Thoracic aorta (tissue), 2 donors: ENCODE measurements at regions not wholly inside any gene's neighbourhood (a gene's known extent, or its start where the extent isn't known, plus 50 kb on each side); places are given as distances from the start of the nearest gene placed in this dataset.

Source experiments
- ATAC-seq: fragments of 150-250 bp; one replicate; pipeline ENCODE4 v1.8.0; 2017; ENCODE audit warnings: low read depth; ENCODE audit not compliant: insufficient number of reproducible peaks, low FRiP score
- DNase-seq: peaks from one replicate; pipeline ENCODE4 v3.0.0-alpha.2; 2020; ENCODE audit warnings: low spot score
- H3K27ac ChIP-seq, 2 donors: fragments of 200-600 bp; sonication (generic); 1 replicate in 1 of 2; 2 replicates in 1 of 2; pipeline ENCODE4 v1.5.1; 2016; ENCODE audit warnings: mild to moderate bottlenecking in 2 of 2, moderate library complexity in 2 of 2
- H3K27me3 ChIP-seq: fragments of 200-600 bp; sonication (generic); replicated peaks from 2 replicates; pipeline ENCODE4 v1.6.0; 2016; ENCODE audit warnings: mild to moderate bottlenecking; ENCODE audit not compliant: insufficient read depth
- H3K36me3 ChIP-seq: fragments of 200-600 bp; sonication (generic); one replicate; pipeline ENCODE4 v1.5.1; 2016
- H3K4me1 ChIP-seq, 2 donors: fragments of 200-600 bp; sonication (generic); 1 replicate in 1 of 2; 2 replicates in 1 of 2; pipeline versions ENCODE4 v1.5.1 to v1.6.0; 2016; ENCODE audit warnings: low read depth in 2 of 2, mild to moderate bottlenecking in 1 of 2; ENCODE audit not compliant: control insufficient read depth in 1 of 2
- H3K4me3 ChIP-seq: fragments of 200-600 bp; sonication (generic); 2 replicates; pipeline ENCODE4 v1.5.1; 2016; ENCODE audit warnings: mild to moderate bottlenecking
- H3K9me3 ChIP-seq: fragments of 200-600 bp; sonication (generic); 2 replicates; pipeline ENCODE4 v1.5.1; 2016
- TF ChIP-seq, protein P1 (sequence below): fragments of 200-600 bp; sonication (generic); IDR thresholded peaks from one replicate; pipeline ENCODE4 v1.5.1; 2019; ENCODE audit warnings: antibody characterized with exemption

DNA sequence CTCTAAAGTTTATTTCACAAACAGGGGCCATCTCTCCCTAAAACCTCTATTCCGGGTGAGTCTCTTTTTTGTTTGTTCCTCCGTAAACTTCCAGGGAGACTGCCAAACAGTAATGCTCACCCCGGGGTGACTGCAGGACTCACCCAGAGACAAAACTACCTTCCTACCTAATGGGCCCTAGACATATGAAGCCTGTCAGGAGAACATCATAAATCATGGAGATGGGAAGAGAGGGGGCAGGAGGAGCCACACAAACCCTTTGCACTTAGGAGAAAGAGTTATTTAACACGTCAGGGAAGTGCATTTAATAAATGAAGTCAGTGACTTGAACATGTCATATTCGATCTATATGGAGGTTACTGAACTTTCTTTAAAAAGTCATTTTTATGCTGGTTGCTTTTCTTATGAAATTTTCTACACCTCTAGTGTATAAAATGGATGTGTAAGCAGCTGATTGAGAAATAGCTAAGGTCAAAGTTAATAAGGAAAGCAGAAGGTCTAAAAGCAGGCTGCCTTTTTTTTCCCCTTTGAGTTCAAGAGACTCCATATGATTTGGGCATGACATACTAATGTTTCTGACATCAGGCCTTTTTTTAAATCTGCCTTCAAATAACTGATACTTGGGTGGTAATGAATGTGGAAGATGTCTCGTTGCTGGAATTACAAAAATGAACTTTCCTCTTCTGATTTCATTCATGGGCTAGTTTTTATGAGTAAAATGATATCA is 286.9 kb upstream of the USP25 start:
- TF ChIP-seq, protein P1, sequence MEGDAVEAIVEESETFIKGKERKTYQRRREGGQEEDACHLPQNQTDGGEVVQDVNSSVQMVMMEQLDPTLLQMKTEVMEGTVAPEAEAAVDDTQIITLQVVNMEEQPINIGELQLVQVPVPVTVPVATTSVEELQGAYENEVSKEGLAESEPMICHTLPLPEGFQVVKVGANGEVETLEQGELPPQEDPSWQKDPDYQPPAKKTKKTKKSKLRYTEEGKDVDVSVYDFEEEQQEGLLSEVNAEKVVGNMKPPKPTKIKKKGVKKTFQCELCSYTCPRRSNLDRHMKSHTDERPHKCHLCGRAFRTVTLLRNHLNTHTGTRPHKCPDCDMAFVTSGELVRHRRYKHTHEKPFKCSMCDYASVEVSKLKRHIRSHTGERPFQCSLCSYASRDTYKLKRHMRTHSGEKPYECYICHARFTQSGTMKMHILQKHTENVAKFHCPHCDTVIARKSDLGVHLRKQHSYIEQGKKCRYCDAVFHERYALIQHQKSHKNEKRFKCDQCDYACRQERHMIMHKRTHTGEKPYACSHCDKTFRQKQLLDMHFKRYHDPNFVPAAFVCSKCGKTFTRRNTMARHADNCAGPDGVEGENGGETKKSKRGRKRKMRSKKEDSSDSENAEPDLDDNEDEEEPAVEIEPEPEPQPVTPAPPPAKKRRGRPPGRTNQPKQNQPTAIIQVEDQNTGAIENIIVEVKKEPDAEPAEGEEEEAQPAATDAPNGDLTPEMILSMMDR = no peak
- Histone ChIP-seq H3K27ac (no peak overlapping the region), H3K4me3 (no peak overlapping the region), H3K4me1 (no peaks in the 10 kb centered on the region), H3K27me3 (no peaks in the 10 kb centered on the region), H3K9me3 (no peaks in the 10 kb centered on the region), H3K36me3 (no peaks in the 10 kb centered on the region)
- DNase-seq = no peak
- ATAC-seq = no peak

DNA sequence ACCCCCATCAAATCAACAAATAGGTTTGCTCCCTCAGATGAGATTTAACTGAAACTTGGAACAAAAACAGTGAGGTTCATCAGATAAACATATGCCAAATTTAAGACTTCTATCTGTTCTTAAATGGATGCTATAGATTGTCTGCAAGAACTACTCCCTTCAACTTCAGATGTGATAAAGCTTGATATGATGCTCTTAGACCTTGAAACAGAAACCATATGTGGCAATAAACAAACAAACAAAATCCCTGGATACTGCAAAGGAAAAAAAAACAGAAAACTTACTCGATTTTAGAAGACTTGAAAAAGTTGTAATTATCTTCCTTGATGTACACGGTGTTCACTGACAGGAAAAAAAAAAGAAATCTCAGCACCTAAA is 286.1 kb upstream of the USP25 start:
- Histone ChIP-seq H3K36me3 (no peaks in the 10 kb centered on the region), H3K4me1 (no peaks in the 10 kb centered on the region), H3K4me3 (no peak overlapping the region), H3K27ac (no peak overlapping the region), H3K9me3 (no peaks in the 10 kb centered on the region), H3K27me3 (no peaks in the 10 kb centered on the region)
- DNase-seq (no peak), ATAC-seq (no peak)
- TF ChIP-seq, protein P1 = no peak

DNA sequence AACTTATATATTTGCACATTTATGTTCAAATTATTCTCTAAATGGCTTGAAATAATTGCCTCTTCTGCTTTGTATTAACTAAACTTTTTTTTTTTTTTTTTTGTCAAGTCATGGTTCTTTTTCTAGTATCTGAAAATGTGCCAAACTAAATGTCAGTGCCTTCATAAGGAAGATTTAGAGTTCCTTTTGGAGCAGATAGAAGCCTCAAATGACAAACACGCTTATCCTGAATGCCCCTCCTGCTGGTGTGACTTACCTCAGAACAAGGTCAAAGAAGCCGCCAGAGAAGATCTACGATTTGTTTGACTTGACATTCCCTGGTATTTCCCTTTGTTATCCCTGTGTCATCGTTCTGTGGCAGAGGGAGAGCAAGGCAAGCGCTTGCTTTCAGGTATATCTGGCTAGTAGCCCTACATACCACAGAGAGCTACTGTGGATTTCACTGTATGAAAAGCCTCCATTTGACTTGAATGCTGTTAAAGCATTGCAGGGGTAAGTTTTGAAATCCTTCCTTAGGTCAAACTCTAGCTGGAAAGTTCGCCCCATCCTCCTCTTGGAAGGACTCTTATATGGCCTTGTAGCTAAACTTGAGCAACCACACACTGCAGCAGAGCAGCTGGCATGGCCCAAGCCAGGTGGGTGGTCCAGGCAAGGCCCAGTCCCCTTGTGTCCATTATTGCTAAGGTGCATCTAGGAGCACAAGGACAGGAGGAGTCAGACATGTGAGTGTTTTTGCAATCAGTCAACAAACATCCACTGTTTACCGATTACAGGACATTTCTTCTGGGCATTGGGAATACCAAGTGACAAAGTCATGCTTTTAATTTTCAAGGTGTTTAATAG is 285.4 kb upstream of the USP25 start:
- H3K9me3 ChIP-seq = no peaks in the 10 kb centered on the region
- H3K36me3 ChIP-seq = no peaks in the 10 kb centered on the region
- DNase-seq (no peak), ATAC-seq (no peak)
- no peak overlapping the region for H3K4me3 ChIP-seq
- no peaks in the 10 kb centered on the region for H3K27me3 ChIP-seq
- TF ChIP-seq, protein P1 = no peak
- no peak overlapping the region for H3K27ac ChIP-seq
- no peaks in the 10 kb centered on the region for H3K4me1 ChIP-seq

DNA sequence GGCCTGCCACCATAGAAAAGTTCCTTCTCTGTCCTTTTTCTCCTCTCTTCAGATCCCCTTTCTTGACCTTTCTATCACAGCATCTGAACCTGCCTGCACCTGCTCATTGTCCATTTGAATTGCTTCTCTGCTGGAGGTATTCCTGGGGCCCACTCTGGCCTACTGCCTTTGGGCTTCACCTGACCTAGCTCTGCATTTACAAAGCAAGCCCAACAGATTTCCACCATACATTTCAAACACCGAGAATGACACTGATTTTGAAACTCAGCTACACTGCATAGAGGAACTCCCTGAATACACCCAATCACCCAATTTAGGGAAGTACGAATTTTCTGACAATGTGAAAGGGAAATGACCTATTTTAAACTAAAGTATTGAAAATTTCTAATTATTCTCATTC is 284.5 kb upstream of the USP25 start:
- ATAC-seq (no peak), DNase-seq (no peak)
- TF ChIP-seq, protein P1 = no peak
- Histone ChIP-seq H3K9me3 (no peaks in the 10 kb centered on the region), H3K4me3 (no peak overlapping the region), H3K27me3 (no peaks in the 10 kb centered on the region), H3K27ac (no peak overlapping the region), H3K36me3 (no peaks in the 10 kb centered on the region), H3K4me1 (no peaks in the 10 kb centered on the region)

DNA sequence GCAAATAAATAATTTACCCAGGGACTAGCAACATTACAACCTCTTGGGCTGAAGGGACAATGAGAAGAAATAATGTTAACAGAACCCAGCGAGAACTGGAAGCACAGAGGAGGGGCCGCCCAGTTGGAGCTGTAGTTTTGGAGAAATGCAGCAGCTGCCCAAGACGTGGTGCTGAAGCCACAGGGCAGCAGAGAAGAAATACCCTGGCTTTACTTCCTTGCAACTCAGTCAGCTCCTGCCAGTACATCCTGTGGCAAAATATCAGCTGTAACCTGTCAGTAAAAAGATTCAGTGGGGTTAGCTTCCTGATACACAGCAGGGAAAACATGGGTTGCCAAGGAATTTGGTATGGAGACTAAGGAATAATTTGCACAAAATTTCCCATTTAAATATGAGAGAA is 283.6 kb upstream of the USP25 start:
- Histone ChIP-seq H3K9me3 (no peaks in the 10 kb centered on the region), H3K36me3 (no peaks in the 10 kb centered on the region), H3K27ac (no peak overlapping the region), H3K4me1 (no peaks in the 10 kb centered on the region), H3K4me3 (no peak overlapping the region), H3K27me3 (no peaks in the 10 kb centered on the region)
- no peak for ATAC-seq
- DNase-seq = no peak
- TF ChIP-seq, protein P1 = no peak
